ENCODE measurements at regions not wholly inside any gene's neighbourhood (a gene's known extent, or its start where the extent isn't known, plus 50 kb on each side); places are given as distances from the start of the nearest gene placed in this dataset.

- no peak for TF ChIP-seq CTCF (IDR thresholded peaks at IDR 0.05; ENCODE audit: unreplicated experiment in 3 of 3)
- peaks cover 14% of the 10 kb centered on the region for H3K4me1 Mint-ChIP-seq
- no peaks in the 10 kb centered on the region for H3K9me3 Mint-ChIP-seq
- H3K27me3 Mint-ChIP-seq (ENCODE audit: low read depth), result no peaks in the 10 kb centered on the region
- H3K27ac Mint-ChIP-seq, result peak overlapping the region in 2 of 3 experiments; percentile 87 to 89
- no peaks in the 10 kb centered on the region for H3K36me3 Mint-ChIP-seq (ENCODE audit: low read depth)
- H3K4me3 Mint-ChIP-seq, result peak overlapping the region in 2 of 3 experiments; percentile 13 to 23
Observed at GRCh38 chr6:143575901-143576426, 64.4 kb upstream of the FUCA2 start.

- no peaks in the 10 kb centered on the region for H3K36me3 Mint-ChIP-seq (ENCODE audit: low read depth)
- peak; percentile 91 to 96 (median 94) for TF ChIP-seq CTCF (IDR thresholded peaks at IDR 0.05; ENCODE audit: unreplicated experiment in 3 of 3)
- H3K27ac Mint-ChIP-seq, result peak overlapping the region in 1 of 3 experiments; percentile 89
- no peaks in the 10 kb centered on the region for H3K9me3 Mint-ChIP-seq
- H3K4me3 Mint-ChIP-seq, result no peak overlapping the region
- peaks cover 3% of the 10 kb centered on the region for H3K27me3 Mint-ChIP-seq (ENCODE audit: low read depth)
- H3K4me1 Mint-ChIP-seq, result peaks cover 14% of the 10 kb centered on the region
Observed at GRCh38 chr6:143575440-143575839, 63.9 kb upstream of the FUCA2 start.

GRCh38 chr6:143570147-143570853 is 58.8 kb upstream of the FUCA2 start:
- H3K4me1 Mint-ChIP-seq, result peaks cover under 1% of the 10 kb centered on the region
- no peaks in the 10 kb centered on the region for H3K36me3 Mint-ChIP-seq (ENCODE audit: low read depth)
- TF ChIP-seq CTCF (IDR thresholded peaks at IDR 0.05; ENCODE audit: unreplicated experiment in 3 of 3), result no peak
- no peak overlapping the region for H3K4me3 Mint-ChIP-seq
- H3K27ac Mint-ChIP-seq, result no peak overlapping the region
- H3K9me3 Mint-ChIP-seq, result no peaks in the 10 kb centered on the region
- peaks cover 4% of the 10 kb centered on the region for H3K27me3 Mint-ChIP-seq (ENCODE audit: low read depth)

- H3K27ac Mint-ChIP-seq, result no peak overlapping the region
Observed at GRCh38 chr6:143569040-143569439, 57.5 kb upstream of the FUCA2 start.

GRCh38 chr6:143564484-143565017 is 53.0 kb upstream of the FUCA2 start:
- H3K4me1 Mint-ChIP-seq, result no peaks in the 10 kb centered on the region
- no peaks in the 10 kb centered on the region for H3K9me3 Mint-ChIP-seq
- no peak overlapping the region for H3K4me3 Mint-ChIP-seq
- no peak for TF ChIP-seq CTCF (IDR thresholded peaks at IDR 0.05; ENCODE audit: unreplicated experiment in 3 of 3)
- no peak overlapping the region for H3K27ac Mint-ChIP-seq
- no peaks in the 10 kb centered on the region for H3K36me3 Mint-ChIP-seq (ENCODE audit: low read depth)
- peaks cover 4% of the 10 kb centered on the region for H3K27me3 Mint-ChIP-seq (ENCODE audit: low read depth)

More at GRCh38 chr6:143569040-143569439, 57.5 kb upstream of the FUCA2 start:
- no peaks in the 10 kb centered on the region for H3K9me3 Mint-ChIP-seq
- H3K4me1 Mint-ChIP-seq, result no peaks in the 10 kb centered on the region
- no peaks in the 10 kb centered on the region for H3K36me3 Mint-ChIP-seq (ENCODE audit: low read depth)
- peaks cover 4% of the 10 kb centered on the region for H3K27me3 Mint-ChIP-seq (ENCODE audit: low read depth)
- no peak overlapping the region for H3K4me3 Mint-ChIP-seq
- no peak for TF ChIP-seq CTCF (IDR thresholded peaks at IDR 0.05; ENCODE audit: unreplicated experiment in 3 of 3)
